ENCODE measurements at regions not wholly inside any gene's neighbourhood (a gene's known extent, or its start where the extent isn't known, plus 50 kb on each side); places are given as distances from the start of the nearest gene placed in this dataset.
"Not testable (repeated sequence)": the region's sequence is repeated elsewhere in the genome, so short reads cannot be mapped to it uniquely, and the experiment has no call there.

- DNase-seq = no peak
Observed at GRCh38 chr6:170080169-170080827, 210.6 kb downstream of the DLL1 start.

- no peak for DNase-seq
Observed at GRCh38 chr6:170076466-170077165, 214.3 kb downstream of the DLL1 start.

GRCh38 chr6:170075659-170076223, 215.1 kb downstream of the DLL1 start:
- no peak for DNase-seq

GRCh38 chr6:170074907-170075306, 216.0 kb downstream of the DLL1 start:
- DNase-seq = no peak

GRCh38 chr6:170074435-170074834, 216.4 kb downstream of the DLL1 start:
- DNase-seq = no peak

- no peak for DNase-seq
Observed at GRCh38 chr6:170073846-170074245, 217.0 kb downstream of the DLL1 start.

GRCh38 chr6:170072246-170072645, 218.6 kb downstream of the DLL1 start:
- DNase-seq = no peak

GRCh38 chr6:170069611-170070010, 221.3 kb downstream of the DLL1 start:
- DNase-seq = no peak

GRCh38 chr6:170068496-170068895, 222.4 kb downstream of the DLL1 start:
- DNase-seq = no peak

- DNase-seq = no peak
Observed at GRCh38 chr6:170067923-170068360, 222.9 kb downstream of the DLL1 start.

- DNase-seq = no peak
Observed at GRCh38 chr6:170067181-170067641, 223.7 kb downstream of the DLL1 start.

- no peak for DNase-seq
Observed at GRCh38 chr6:170066679-170067078, 224.2 kb downstream of the DLL1 start.

GRCh38 chr6:170063851-170064602, 226.9 kb downstream of the DLL1 start:
- DNase-seq = no peak

- no peak for DNase-seq
Observed at GRCh38 chr6:170063431-170063830, 227.4 kb downstream of the DLL1 start.

GRCh38 chr6:170062915-170063241, 228.0 kb downstream of the DLL1 start:
- no peak for DNase-seq

GRCh38 chr6:170062209-170062914, 228.5 kb downstream of the DLL1 start:
- no peak for DNase-seq

- no peak for DNase-seq
Observed at GRCh38 chr6:170058878-170059485, 231.9 kb downstream of the DLL1 start.

- no peak for DNase-seq
Observed at GRCh38 chr6:170057961-170058877, 232.7 kb downstream of the DLL1 start.

- DNase-seq = no peak
Observed at GRCh38 chr6:170057034-170057734, 233.7 kb downstream of the DLL1 start.

- no peak for DNase-seq
Observed at GRCh38 chr6:170056278-170056711, 234.6 kb downstream of the DLL1 start.

- not testable (repeated sequence) for DNase-seq
Observed at GRCh38 chr6:170055797-170056196, 235.1 kb downstream of the DLL1 start.
